IPS-18c (cell line): ENCODE measurements at regions not wholly inside any gene's neighbourhood (a gene's known extent, or its start where the extent isn't known, plus 50 kb on each side); places are given as distances from the start of the nearest gene placed in this dataset.

ENCODE experiments used
- H3K4me3 ChIP-seq: 2 replicates; pipeline ENCODE4 v1.7.0; 2013; ENCODE audit warnings: low read depth, mild to moderate bottlenecking, low read length, moderate library complexity; ENCODE audit not compliant: insufficient read depth
- H3K9me3 ChIP-seq: one replicate; pipeline ENCODE4 v1.6.1; 2013; ENCODE audit warnings: mild to moderate bottlenecking, low read length, moderate library complexity; ENCODE audit not compliant: control insufficient read depth, insufficient read depth

- Histone ChIP-seq H3K9me3 (no peaks in the 10 kb centered on the region), H3K4me3 (no peak overlapping the region)
Measured at GRCh38 chr18:39945076-39945475, 2010.0 kb upstream of the PIK3C3 start.

GRCh38 chr18:39942702-39943101, 2012.3 kb upstream of the PIK3C3 start:
- H3K9me3 ChIP-seq, result no peaks in the 10 kb centered on the region
- no peak overlapping the region for H3K4me3 ChIP-seq

- no peak overlapping the region for H3K4me3 ChIP-seq
- no peaks in the 10 kb centered on the region for H3K9me3 ChIP-seq
Measured at GRCh38 chr18:39938676-39939608, 2016.1 kb upstream of the PIK3C3 start.

- H3K4me3 ChIP-seq, result no peak overlapping the region
- H3K9me3 ChIP-seq, result no peaks in the 10 kb centered on the region
Measured at GRCh38 chr18:39935598-39935997, 2019.4 kb upstream of the PIK3C3 start.

GRCh38 chr18:39918847-39919246, 2036.2 kb upstream of the PIK3C3 start:
- no peak overlapping the region for H3K4me3 ChIP-seq
- H3K9me3 ChIP-seq, result no peaks in the 10 kb centered on the region

- H3K9me3 ChIP-seq, result no peaks in the 10 kb centered on the region
- no peak overlapping the region for H3K4me3 ChIP-seq
Measured at GRCh38 chr18:39913672-39914366, 2041.2 kb upstream of the PIK3C3 start.

DNA sequence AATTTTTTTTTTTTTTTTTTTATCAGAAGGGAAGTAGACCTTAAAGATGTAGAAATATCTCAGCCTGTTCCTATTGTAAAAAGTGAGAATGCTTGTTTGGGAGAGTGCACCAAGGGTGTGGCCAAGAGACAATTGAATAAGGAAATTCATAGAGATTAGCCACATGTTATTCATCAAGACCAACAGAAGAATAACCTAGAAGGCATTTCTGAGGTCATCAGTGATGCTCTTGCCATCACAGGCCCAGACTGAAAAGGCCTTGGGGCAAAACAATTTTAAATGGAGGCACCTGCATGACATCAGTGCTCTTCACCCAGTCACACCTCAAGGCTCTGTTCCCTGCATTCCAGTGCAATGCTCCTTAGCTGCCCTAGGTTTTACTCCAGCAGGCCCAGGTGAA, 2043.3 kb upstream of the PIK3C3 start:
- no peaks in the 10 kb centered on the region for H3K9me3 ChIP-seq
- H3K4me3 ChIP-seq, result no peak overlapping the region

DNA sequence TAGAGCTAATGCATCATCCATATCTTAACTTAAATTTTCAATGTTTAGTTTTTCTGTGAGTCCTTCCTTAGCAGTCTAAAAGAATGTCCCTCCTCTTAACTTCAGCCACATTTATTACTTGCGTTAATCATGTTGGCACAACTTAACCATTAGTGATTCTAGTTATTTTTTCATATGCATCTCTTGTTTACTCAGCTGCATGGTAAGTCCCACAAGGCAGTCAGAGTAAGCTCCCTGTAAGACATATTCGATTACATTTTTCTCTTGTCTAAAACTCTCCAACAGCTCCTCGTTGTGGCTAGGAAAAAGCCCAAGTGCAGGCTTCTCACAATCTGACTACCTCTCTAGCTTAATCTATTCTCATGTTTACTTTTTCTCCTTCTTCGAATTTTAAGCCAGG, 2045.3 kb upstream of the PIK3C3 start:
- no peak overlapping the region for H3K4me3 ChIP-seq
- no peaks in the 10 kb centered on the region for H3K9me3 ChIP-seq

DNA sequence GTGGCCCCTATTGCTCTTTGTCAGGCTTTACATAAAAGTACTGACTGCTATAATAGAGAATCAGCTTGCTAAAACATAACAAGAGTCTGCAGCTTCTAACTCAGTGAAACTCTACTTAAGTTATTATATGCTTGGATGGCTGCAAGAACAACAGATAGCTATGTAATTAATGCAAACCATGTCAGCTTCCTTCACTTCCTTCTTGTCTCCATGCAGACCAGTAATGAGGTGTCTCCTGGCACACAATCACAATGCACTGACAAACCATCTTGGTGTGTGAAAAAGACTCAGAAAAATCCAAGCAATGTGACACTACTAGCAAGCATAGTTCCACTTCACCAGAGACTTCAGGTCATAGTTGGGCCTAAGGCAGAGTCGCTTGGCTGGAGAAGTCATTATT, 2068.9 kb upstream of the PIK3C3 start:
- H3K9me3 ChIP-seq, result no peaks in the 10 kb centered on the region
- H3K4me3 ChIP-seq, result no peak overlapping the region

- no peak overlapping the region for H3K4me3 ChIP-seq
Measured at GRCh38 chr18:39872651-39873050, 2082.4 kb upstream of the PIK3C3 start.

DNA sequence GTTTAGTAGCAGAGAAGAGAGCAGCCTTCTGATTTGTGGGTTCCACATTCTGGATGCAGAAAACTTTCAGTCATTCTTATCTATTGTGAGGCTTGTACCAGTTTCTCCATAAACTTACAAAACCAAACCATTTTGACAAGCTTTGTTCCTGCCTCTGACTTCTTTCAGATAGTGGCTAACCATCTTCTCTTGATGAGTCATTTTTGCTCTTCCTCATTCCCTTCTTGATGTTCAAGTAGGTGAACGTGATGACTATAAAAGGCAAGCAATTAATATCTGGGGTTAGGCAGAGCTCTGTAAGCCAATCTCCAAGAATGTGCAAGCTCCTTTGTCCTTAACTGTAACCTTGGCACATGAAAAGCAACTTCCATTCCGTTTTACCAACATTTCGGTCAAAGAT, 2083.1 kb upstream of the PIK3C3 start:
- Histone ChIP-seq H3K9me3 (no peaks in the 10 kb centered on the region), H3K4me3 (no peak overlapping the region)

More at GRCh38 chr18:39872651-39873050, 2082.4 kb upstream of the PIK3C3 start:
- H3K9me3 ChIP-seq, result no peaks in the 10 kb centered on the region

- no peaks in the 10 kb centered on the region for H3K9me3 ChIP-seq
- no peak overlapping the region for H3K4me3 ChIP-seq
Measured at GRCh38 chr18:39870591-39870990, 2084.4 kb upstream of the PIK3C3 start.

DNA sequence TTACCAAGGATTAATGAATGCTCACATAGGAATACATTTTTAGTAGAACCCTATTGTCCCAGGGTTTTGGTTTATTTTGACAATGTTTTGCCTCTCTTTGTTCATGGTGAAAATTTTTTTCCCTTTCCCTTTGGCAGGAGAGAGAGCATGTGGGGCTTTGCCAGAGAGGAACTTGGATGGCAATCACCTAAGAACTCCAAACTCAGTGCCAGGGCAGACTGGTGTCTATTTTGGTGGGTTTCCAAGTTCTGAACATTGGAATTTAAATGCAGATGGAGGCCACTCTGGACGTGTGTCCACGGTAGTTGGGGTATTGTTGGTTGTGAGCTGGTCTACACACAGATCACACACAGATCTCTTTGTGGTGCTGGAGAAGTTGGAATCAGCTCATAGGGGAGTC, 2091.1 kb upstream of the PIK3C3 start:
- Histone ChIP-seq H3K9me3 (peaks cover 3% of the 10 kb centered on the region), H3K4me3 (no peak overlapping the region)

DNA sequence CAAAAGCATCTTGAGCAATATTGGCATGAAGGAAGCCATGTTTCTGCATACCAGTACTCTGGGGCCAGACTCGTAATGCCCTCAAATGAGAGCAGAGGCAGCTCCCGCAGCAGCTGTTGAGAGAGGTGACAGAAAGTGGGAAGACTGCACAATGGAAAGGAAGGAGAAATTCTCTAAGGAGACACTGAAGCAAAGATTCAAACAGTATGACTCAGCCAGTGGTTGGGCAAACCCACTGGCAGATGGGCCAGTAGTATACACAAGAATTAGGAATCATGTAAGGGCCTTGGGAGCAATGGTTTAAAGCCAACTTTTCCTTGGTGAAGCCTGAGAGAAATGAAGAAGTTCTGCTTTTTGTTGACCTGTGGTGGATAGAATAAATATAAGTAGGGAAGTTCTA, 2092.7 kb upstream of the PIK3C3 start:
- Histone ChIP-seq H3K9me3 (peaks cover 3% of the 10 kb centered on the region), H3K4me3 (no peak overlapping the region)

- no peak overlapping the region for H3K4me3 ChIP-seq
Measured at GRCh38 chr18:39854291-39854690, 2100.7 kb upstream of the PIK3C3 start.

DNA sequence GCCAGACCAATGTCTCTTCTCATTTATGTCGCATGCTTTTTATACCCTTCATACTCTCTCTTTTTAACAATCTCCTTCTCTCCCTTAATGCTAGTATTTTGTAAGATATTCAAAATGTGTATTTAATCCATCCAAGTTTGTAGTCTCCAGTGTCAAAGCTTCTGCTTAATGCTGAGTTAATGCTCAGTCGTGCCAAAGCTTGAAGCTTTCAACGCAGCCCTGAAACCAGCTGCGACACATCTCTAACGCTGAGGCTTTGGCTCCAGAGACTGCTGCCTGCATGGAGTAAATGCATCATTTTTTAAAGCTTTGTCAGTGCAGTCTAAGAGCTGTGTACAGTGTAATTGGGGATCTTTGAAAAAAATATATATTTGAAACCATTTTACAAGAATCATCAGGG, 2108.8 kb upstream of the PIK3C3 start:
- Histone ChIP-seq H3K4me3 (no peak overlapping the region), H3K9me3 (no peaks in the 10 kb centered on the region)

More at GRCh38 chr18:39854291-39854690, 2100.7 kb upstream of the PIK3C3 start:
- no peaks in the 10 kb centered on the region for H3K9me3 ChIP-seq

GRCh38 chr18:39845631-39846030, 2109.4 kb upstream of the PIK3C3 start:
- Histone ChIP-seq H3K4me3 (no peak overlapping the region), H3K9me3 (no peaks in the 10 kb centered on the region)

DNA sequence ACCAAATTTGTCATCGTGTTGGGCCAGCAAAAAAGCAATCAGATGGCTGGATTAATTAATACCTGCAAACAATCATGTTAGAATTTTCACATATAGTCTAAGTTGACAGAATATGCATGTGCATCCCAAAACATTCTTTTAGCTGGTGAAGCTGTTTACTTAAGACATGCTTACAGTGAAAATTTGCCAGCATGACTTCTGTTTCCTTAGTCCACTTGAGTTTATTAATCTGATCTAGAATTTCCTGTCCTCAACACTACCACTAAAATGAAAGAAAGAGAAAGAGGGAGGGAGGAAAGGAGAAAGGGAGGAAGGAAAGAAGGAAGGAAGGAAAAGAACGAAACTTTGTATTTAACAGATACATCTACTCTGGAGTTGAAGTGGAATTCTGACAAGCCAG, 2109.9 kb upstream of the PIK3C3 start:
- Histone ChIP-seq H3K4me3 (no peak overlapping the region), H3K9me3 (no peaks in the 10 kb centered on the region)
